ENCODE measurements at regions not wholly inside any gene's neighbourhood (a gene's known extent, or its start where the extent isn't known, plus 50 kb on each side); places are given as distances from the start of the nearest gene placed in this dataset.

DNA sequence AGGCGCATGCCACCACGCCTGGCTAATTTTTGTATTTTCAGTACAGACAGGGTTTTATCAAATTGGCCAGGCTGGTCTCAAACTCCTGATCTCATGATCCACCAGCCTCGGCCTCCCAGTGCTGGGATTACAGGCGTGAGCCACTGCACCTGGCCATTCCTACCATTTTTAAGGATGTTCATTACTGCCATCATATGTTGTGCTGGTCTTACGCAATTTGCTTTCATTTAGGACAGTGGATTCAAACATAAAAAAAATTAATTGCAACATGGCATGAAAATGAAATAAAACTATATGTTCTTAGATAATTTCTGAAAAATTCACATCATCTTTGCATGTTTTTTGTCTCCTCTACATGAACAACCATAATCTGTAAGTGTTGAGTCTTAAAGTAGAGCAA is 527.7 kb downstream of the LTN1 start:
- TF ChIP-seq, protein P1, sequence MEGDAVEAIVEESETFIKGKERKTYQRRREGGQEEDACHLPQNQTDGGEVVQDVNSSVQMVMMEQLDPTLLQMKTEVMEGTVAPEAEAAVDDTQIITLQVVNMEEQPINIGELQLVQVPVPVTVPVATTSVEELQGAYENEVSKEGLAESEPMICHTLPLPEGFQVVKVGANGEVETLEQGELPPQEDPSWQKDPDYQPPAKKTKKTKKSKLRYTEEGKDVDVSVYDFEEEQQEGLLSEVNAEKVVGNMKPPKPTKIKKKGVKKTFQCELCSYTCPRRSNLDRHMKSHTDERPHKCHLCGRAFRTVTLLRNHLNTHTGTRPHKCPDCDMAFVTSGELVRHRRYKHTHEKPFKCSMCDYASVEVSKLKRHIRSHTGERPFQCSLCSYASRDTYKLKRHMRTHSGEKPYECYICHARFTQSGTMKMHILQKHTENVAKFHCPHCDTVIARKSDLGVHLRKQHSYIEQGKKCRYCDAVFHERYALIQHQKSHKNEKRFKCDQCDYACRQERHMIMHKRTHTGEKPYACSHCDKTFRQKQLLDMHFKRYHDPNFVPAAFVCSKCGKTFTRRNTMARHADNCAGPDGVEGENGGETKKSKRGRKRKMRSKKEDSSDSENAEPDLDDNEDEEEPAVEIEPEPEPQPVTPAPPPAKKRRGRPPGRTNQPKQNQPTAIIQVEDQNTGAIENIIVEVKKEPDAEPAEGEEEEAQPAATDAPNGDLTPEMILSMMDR (IDR thresholded peaks at IDR 0.05): no peak
- TF ChIP-seq POLR2A (IDR thresholded peaks at IDR 0.05): no peak
